Keratinocyte (primary cell): ENCODE measurements at regions not wholly inside any gene's neighbourhood (a gene's known extent, or its start where the extent isn't known, plus 50 kb on each side); places are given as distances from the start of the nearest gene placed in this dataset.

Experiments
- DNase-seq: peaks from one replicate; pipeline ENCODE4 v3.0.0-alpha.2; 2011; ENCODE audit warnings: low read depth, missing footprints, low spot score
- FAIRE-seq: peaks from 2 replicates; lab custom pipeline; 2011; peaks lifted over from hg19 to GRCh38; lab: Jason Lieb, UNC
- H2AFZ ChIP-seq: 2 replicates; pipeline ENCODE4 v1.6.0; 2012; ENCODE audit warnings: low read length, control low read depth, inconsistent platforms; ENCODE audit not compliant: control insufficient read depth
- H3K27ac ChIP-seq: 2 replicates; pipeline ENCODE4 v1.5.1; 2011; ENCODE audit warnings: low read length; ENCODE audit not compliant: control insufficient read depth, insufficient read depth
- H3K27me3 ChIP-seq: 3 replicates; pipeline ENCODE4 v1.6.0; 2011; ENCODE audit warnings: low read length; ENCODE audit not compliant: control insufficient read depth, insufficient read depth; ENCODE audit errors: extremely low read depth
- H3K36me3 ChIP-seq, 2 experiments: 2 replicates in 1 of 2; 3 replicates in 1 of 2; pipeline ENCODE4 v1.5.1; 2011; ENCODE audit warnings: low read length in 2 of 2, mild to moderate bottlenecking in 1 of 2; ENCODE audit not compliant: control insufficient read depth in 2 of 2, insufficient read depth in 2 of 2; ENCODE audit errors: extremely low read depth in 1 of 2
- H3K4me1 ChIP-seq: 3 replicates; pipeline ENCODE4 v1.5.1; 2011; ENCODE audit warnings: low read length; ENCODE audit not compliant: control insufficient read depth, insufficient read depth; ENCODE audit errors: extremely low read depth
- H3K4me2 ChIP-seq: 3 replicates; pipeline ENCODE4 v1.6.0; 2011; ENCODE audit warnings: low read depth, low read length; ENCODE audit not compliant: control insufficient read depth, insufficient read depth; ENCODE audit errors: extremely low read depth
- H3K4me3 ChIP-seq, 3 experiments: fragments of 200-600 bp in 1 of 3; sonication (generic) in 1 of 3; 2 replicates in 2 of 3; 3 replicates in 1 of 3; pipeline ENCODE4 v1.5.1; 2011 to 2016; ENCODE audit warnings: low read length in 3 of 3, mild to moderate bottlenecking in 3 of 3, control low read depth in 2 of 3, inconsistent platforms in 1 of 3, low read depth in 1 of 3, mixed read lengths in 1 of 3, mixed run types in 1 of 3, moderate library complexity in 1 of 3; ENCODE audit not compliant: control insufficient read depth in 2 of 3, insufficient read depth in 2 of 3; ENCODE audit errors: extremely low read depth in 1 of 3
- H3K79me2 ChIP-seq: 2 replicates; pipeline ENCODE4 v1.6.0; 2012; ENCODE audit warnings: low read length; ENCODE audit not compliant: control insufficient read depth, insufficient read depth
- H3K9ac ChIP-seq: 3 replicates; pipeline ENCODE4 v1.6.0; 2011; ENCODE audit warnings: low read length; ENCODE audit not compliant: control insufficient read depth, insufficient read depth; ENCODE audit errors: extremely low read depth
- H3K9me1 ChIP-seq: 3 replicates; pipeline ENCODE4 v1.6.0; 2011; ENCODE audit warnings: low read length; ENCODE audit not compliant: control insufficient read depth, insufficient read depth; ENCODE audit errors: extremely low read depth
- H3K9me3 ChIP-seq: 2 replicates; pipeline ENCODE4 v1.5.1; 2012; ENCODE audit warnings: low read depth, low read length; ENCODE audit not compliant: control insufficient read depth
- H4K20me1 ChIP-seq: 3 replicates; pipeline ENCODE4 v1.6.0; 2011; ENCODE audit warnings: low read length; ENCODE audit not compliant: control insufficient read depth, insufficient read depth; ENCODE audit errors: extremely low read depth
- CTCF ChIP-seq, 3 experiments: IDR thresholded peaks in 1 of 3; conservative IDR thresholded peaks in 1 of 3; optimal IDR thresholded peaks in 1 of 3; 2 replicates in 2 of 3; 3 replicates in 1 of 3; pipeline versions ENCODE3 to v1.5.1; 2011; ENCODE audit warnings: low read length in 3 of 3, mild to moderate bottlenecking in 3 of 3, moderate library complexity in 2 of 3, control low read depth in 1 of 3, inconsistent platforms in 1 of 3; ENCODE audit not compliant: insufficient read depth in 2 of 3; ENCODE audit errors: extremely low read depth in 1 of 3
- EZH2 ChIP-seq: IDR thresholded peaks from one replicate; pipeline ENCODE4 v1.6.1; 2012; ENCODE audit warnings: inconsistent platforms, mild to moderate bottlenecking, low read length, moderate library complexity
- dilution Hi-C: fragments of 300-500 bp; cut with MboI; formaldehyde crosslinking; loops from one replicate; pipeline ENCODE4 v1.7.0; 2020; ENCODE audit warnings: low sequenced_read_pairs; ENCODE audit not compliant: extremely low pct_ligation_motif_present

GRCh38 chr4:134952775-134953174 is 751.2 kb upstream of the PABPC4L start:
- Histone ChIP-seq H2AFZ (no peak overlapping the region), H3K27ac (no peak overlapping the region), H3K4me2 (no peak overlapping the region), H3K27me3 (no peaks in the 10 kb centered on the region), H3K9me3 (peaks cover 5% of the 10 kb centered on the region), H3K9ac (no peak overlapping the region), H3K36me3 (no peaks in the 10 kb centered on the region), H3K4me3 (no peak overlapping the region), H3K9me1 (no peaks in the 10 kb centered on the region), H3K79me2 (no peaks in the 10 kb centered on the region), H3K4me1 (no peaks in the 10 kb centered on the region), H4K20me1 (no peaks in the 10 kb centered on the region)
- dilution Hi-C loops, result no loop called here
- no peak for FAIRE-seq
- no peak for DNase-seq
- TF ChIP-seq CTCF (optimal IDR thresholded peaks at IDR 0.05 in 1 of 3, IDR thresholded peaks at IDR 0.05 in 1 of 3, conservative IDR thresholded peaks at IDR 0.05 in 1 of 3; ENCODE audit: extremely low read depth in 1 of 3, insufficient read depth in 2 of 3, low read length in 3 of 3) (no peak), EZH2 (no peak)

GRCh38 chr4:134952305-134952704 is 750.7 kb upstream of the PABPC4L start:
- Histone ChIP-seq H3K9me3 (peaks cover 5% of the 10 kb centered on the region), H3K36me3 (no peaks in the 10 kb centered on the region), H3K27ac (no peak overlapping the region), H3K9me1 (no peaks in the 10 kb centered on the region), H3K4me3 (no peak overlapping the region), H3K9ac (no peak overlapping the region), H3K27me3 (no peaks in the 10 kb centered on the region), H4K20me1 (no peaks in the 10 kb centered on the region), H2AFZ (no peak overlapping the region), H3K4me1 (no peaks in the 10 kb centered on the region), H3K79me2 (no peaks in the 10 kb centered on the region), H3K4me2 (no peak overlapping the region)
- TF ChIP-seq CTCF (optimal IDR thresholded peaks at IDR 0.05 in 1 of 3, IDR thresholded peaks at IDR 0.05 in 1 of 3, conservative IDR thresholded peaks at IDR 0.05 in 1 of 3; ENCODE audit: extremely low read depth in 1 of 3, insufficient read depth in 2 of 3, low read length in 3 of 3) (no peak), EZH2 (no peak)
- dilution Hi-C loops, result no loop called here
- no peak for DNase-seq
- FAIRE-seq, result no peak
